HG03521 (cell line): ENCODE measurements at regions not wholly inside any gene's neighbourhood (a gene's known extent, or its start where the extent isn't known, plus 50 kb on each side); places are given as distances from the start of the nearest gene placed in this dataset.
"Not testable (repeated sequence)": the region's sequence is repeated elsewhere in the genome, so short reads cannot be mapped to it uniquely, and the experiment has no call there.

ENCODE experiments used
- ATAC-seq: cut with Tn5 transposase; IDR thresholded peaks from one replicate; pipeline ENCODE4 v1.9.1; 2021; ENCODE audit warnings: mild to moderate bottlenecking, moderate library complexity; ENCODE audit not compliant: unreplicated experiment

- not testable (repeated sequence) for ATAC-seq
Observed at GRCh38 chr2:33690686-33691085, 91.6 kb upstream of the FAM98A start.

GRCh38 chr2:33681364-33681757 lies 82.3 kb upstream of the FAM98A start:
- ATAC-seq: no peak

- ATAC-seq: no peak
Observed at GRCh38 chr2:33680644-33681363, 81.7 kb upstream of the FAM98A start.

- ATAC-seq: no peak
Observed at GRCh38 chr2:33678436-33678835, 79.3 kb upstream of the FAM98A start.

- no peak for ATAC-seq
Observed at GRCh38 chr2:33673937-33674336, 74.8 kb upstream of the FAM98A start.

- ATAC-seq: no peak
Observed at GRCh38 chr2:33672896-33673295, 73.8 kb upstream of the FAM98A start.

- ATAC-seq: no peak
Observed at GRCh38 chr2:33672389-33672788, 73.3 kb upstream of the FAM98A start.

- no peak for ATAC-seq
Observed at GRCh38 chr2:33671198-33671597, 72.1 kb upstream of the FAM98A start.

GRCh38 chr2:33670392-33670937 lies 71.4 kb upstream of the FAM98A start:
- no peak for ATAC-seq

- no peak for ATAC-seq
Observed at GRCh38 chr2:33666879-33667278, 67.8 kb upstream of the FAM98A start.

GRCh38 chr2:33665039-33665438 lies 65.9 kb upstream of the FAM98A start:
- no peak for ATAC-seq

GRCh38 chr2:33660416-33661123 lies 61.5 kb upstream of the FAM98A start:
- no peak for ATAC-seq

GRCh38 chr2:33655626-33656320 lies 56.7 kb upstream of the FAM98A start:
- no peak for ATAC-seq

- ATAC-seq: no peak
Observed at GRCh38 chr2:33652830-33653229, 53.7 kb upstream of the FAM98A start.

- ATAC-seq: no peak
Observed at GRCh38 chr2:33650171-33650570, 51.1 kb upstream of the FAM98A start.
